CD14-positive monocyte (primary cell): ENCODE measurements at regions not wholly inside any gene's neighbourhood (a gene's known extent, or its start where the extent isn't known, plus 50 kb on each side); places are given as distances from the start of the nearest gene placed in this dataset.

Experiments
- DNase-seq, 3 donors: peaks; one replicate each; pipeline ENCODE4 v3.0.0-alpha.2; 2011 to 2022
- H2AFZ ChIP-seq: 2 replicates; pipeline ENCODE4 v1.6.0; 2012; ENCODE audit warnings: mild to moderate bottlenecking, low read depth, low read length, inconsistent platforms; ENCODE audit not compliant: insufficient read depth, poor library complexity, severe bottlenecking
- H3K27ac ChIP-seq, 2 donors: 1 replicate in 1 of 2; 2 replicates in 1 of 2; pipeline ENCODE4 v1.5.1; 2012 to 2013; ENCODE audit warnings: low read length in 2 of 2, control low read depth in 1 of 2, inconsistent platforms in 1 of 2, low read depth in 1 of 2, mild to moderate bottlenecking in 1 of 2
- H3K27me3 ChIP-seq, 2 donors: one replicate each; pipeline versions ENCODE4 v1.6.0 to v1.6.1; 2011 to 2013; ENCODE audit warnings: low read length in 2 of 2; ENCODE audit not compliant: control insufficient read depth in 2 of 2, insufficient read depth in 2 of 2
- H3K36me3 ChIP-seq, 2 donors: replicated peaks in 1 of 2; 1 replicate in 1 of 2; 2 replicates in 1 of 2; pipeline versions ENCODE4 v1.5.1 to v1.6.1; 2012 to 2013; ENCODE audit warnings: low read length in 2 of 2, control low read depth in 1 of 2, inconsistent platforms in 1 of 2, mild to moderate bottlenecking in 1 of 2; ENCODE audit not compliant: insufficient read depth in 2 of 2, control insufficient read depth in 1 of 2
- H3K4me1 ChIP-seq, 2 donors: 1 replicate in 1 of 2; 2 replicates in 1 of 2; pipeline versions ENCODE4 v1.5.1 to v1.6.1; 2012 to 2013; ENCODE audit warnings: low read length in 2 of 2, control low read depth in 1 of 2, inconsistent platforms in 1 of 2, mild to moderate bottlenecking in 1 of 2, moderate library complexity in 1 of 2; ENCODE audit not compliant: insufficient read depth in 2 of 2, control insufficient read depth in 1 of 2
- H3K4me2 ChIP-seq: replicated peaks from 2 replicates; pipeline ENCODE3; 2012; ENCODE audit warnings: low read length, moderate library complexity, mild to moderate bottlenecking; ENCODE audit not compliant: poor library complexity, severe bottlenecking; ENCODE audit errors: extremely low read depth
- H3K4me3 ChIP-seq, 3 experiments: fragments of 200-600 bp in 1 of 3; sonication (generic) in 1 of 3; replicated peaks in 1 of 3; 1 replicate in 2 of 3; 2 replicates in 1 of 3; pipeline ENCODE4 v1.5.1; 2011 to 2013; ENCODE audit warnings: low read length in 3 of 3, mild to moderate bottlenecking in 3 of 3, control low read depth in 2 of 3, low read depth in 2 of 3, inconsistent platforms in 1 of 3, moderate library complexity in 1 of 3
- H3K79me2 ChIP-seq: 2 replicates; pipeline ENCODE4 v1.6.0; 2012; ENCODE audit warnings: mild to moderate bottlenecking, control low read depth, inconsistent platforms, low read length, moderate library complexity; ENCODE audit not compliant: insufficient read depth
- H3K9ac ChIP-seq: 2 replicates; pipeline ENCODE4 v1.6.0; 2017; ENCODE audit warnings: low read length, mild to moderate bottlenecking; ENCODE audit not compliant: insufficient read depth, poor library complexity, severe bottlenecking
- H3K9me3 ChIP-seq, 2 donors: replicated peaks in 1 of 2; 1 replicate in 1 of 2; 2 replicates in 1 of 2; pipeline versions ENCODE4 v1.5.1 to v1.6.1; 2012 to 2013; ENCODE audit warnings: low read length in 2 of 2, control low read depth in 1 of 2; ENCODE audit not compliant: control insufficient read depth in 1 of 2, insufficient read depth in 1 of 2
- H4K20me1 ChIP-seq: 2 replicates; pipeline ENCODE4 v1.6.0; 2012; ENCODE audit warnings: mild to moderate bottlenecking, low read length, control low read depth, moderate library complexity; ENCODE audit not compliant: insufficient read depth
- H3K27ac Mint-ChIP-seq, 7 donors: one replicate each; pipeline ENCODE4 v1.8.0; 2020; ENCODE audit warnings: mild to moderate bottlenecking in 7 of 7, mixed read lengths in 7 of 7, moderate library complexity in 6 of 7, inconsistent platforms in 2 of 7
- H3K27me3 Mint-ChIP-seq, 3 donors: one replicate each; pipeline ENCODE4 v1.8.0; 2021 to 2022; ENCODE audit warnings: low read depth in 3 of 3, mild to moderate bottlenecking in 3 of 3, mixed read lengths in 3 of 3, moderate library complexity in 3 of 3, inconsistent platforms in 1 of 3
- H3K36me3 Mint-ChIP-seq, 2 donors: one replicate each; pipeline ENCODE4 v1.8.0; 2020; ENCODE audit warnings: mixed read lengths in 2 of 2, inconsistent platforms in 1 of 2, mild to moderate bottlenecking in 1 of 2
- H3K4me1 Mint-ChIP-seq: one replicate; pipeline ENCODE4 v1.8.0; 2020; ENCODE audit warnings: mild to moderate bottlenecking, mixed read lengths
- H3K4me3 Mint-ChIP-seq, 2 donors: one replicate each; pipeline ENCODE4 v1.8.0; 2020; ENCODE audit warnings: mild to moderate bottlenecking in 2 of 2, mixed read lengths in 2 of 2, moderate library complexity in 1 of 2
- H3K9me3 Mint-ChIP-seq, 7 donors: one replicate each; pipeline ENCODE4 v1.8.0; 2020 to 2022; ENCODE audit warnings: mixed read lengths in 7 of 7, mild to moderate bottlenecking in 6 of 7, moderate library complexity in 6 of 7, inconsistent platforms in 2 of 7
- WGBS: methylation state at CpG from one replicate; pipeline ENCODE4 v1.1.5; 2013; ENCODE audit warnings: missing lambda C conversion rate; ENCODE audit not compliant: insufficient coverage; 5-methylcytosine and 5-hydroxymethylcytosine counted together
- intact Hi-C, 2 donors: fragments of 100-400 bp; cut with micrococcal nuclease; formaldehyde crosslinking; loops; one replicate each; pipeline versions ENCODE4 v1.15.0 to v1.15.1; 2023
- TF ChIP-seq, protein P1 (sequence below): fragments of 200-600 bp; IDR thresholded peaks from one replicate; pipeline ENCODE4 v1.8.0; 2022; ENCODE audit warnings: antibody characterized with exemption, mild to moderate bottlenecking

- Mint-ChIP-seq H3K9me3 (peaks cover 0 to 7% (median 2%) of the 10 kb centered on the region in 7 donors), H3K27ac (no peak overlapping the region), H3K4me3 (no peak overlapping the region), H3K4me1 (no peaks in the 10 kb centered on the region), H3K27me3 (no peaks in the 10 kb centered on the region), H3K36me3 (no peaks in the 10 kb centered on the region)
- H3K4me2 ChIP-seq = no peak overlapping the region
- H3K27me3 ChIP-seq = no peaks in the 10 kb centered on the region
- no peaks in the 10 kb centered on the region for H3K9me3 ChIP-seq
- no peaks in the 10 kb centered on the region for H3K4me1 ChIP-seq
- DNase-seq = no peak
- no peak overlapping the region for H3K9ac ChIP-seq
- no peak overlapping the region for H3K27ac ChIP-seq
- intact Hi-C loops = no loop called here
- no peak overlapping the region for H3K4me3 ChIP-seq
- TF ChIP-seq, protein P1, sequence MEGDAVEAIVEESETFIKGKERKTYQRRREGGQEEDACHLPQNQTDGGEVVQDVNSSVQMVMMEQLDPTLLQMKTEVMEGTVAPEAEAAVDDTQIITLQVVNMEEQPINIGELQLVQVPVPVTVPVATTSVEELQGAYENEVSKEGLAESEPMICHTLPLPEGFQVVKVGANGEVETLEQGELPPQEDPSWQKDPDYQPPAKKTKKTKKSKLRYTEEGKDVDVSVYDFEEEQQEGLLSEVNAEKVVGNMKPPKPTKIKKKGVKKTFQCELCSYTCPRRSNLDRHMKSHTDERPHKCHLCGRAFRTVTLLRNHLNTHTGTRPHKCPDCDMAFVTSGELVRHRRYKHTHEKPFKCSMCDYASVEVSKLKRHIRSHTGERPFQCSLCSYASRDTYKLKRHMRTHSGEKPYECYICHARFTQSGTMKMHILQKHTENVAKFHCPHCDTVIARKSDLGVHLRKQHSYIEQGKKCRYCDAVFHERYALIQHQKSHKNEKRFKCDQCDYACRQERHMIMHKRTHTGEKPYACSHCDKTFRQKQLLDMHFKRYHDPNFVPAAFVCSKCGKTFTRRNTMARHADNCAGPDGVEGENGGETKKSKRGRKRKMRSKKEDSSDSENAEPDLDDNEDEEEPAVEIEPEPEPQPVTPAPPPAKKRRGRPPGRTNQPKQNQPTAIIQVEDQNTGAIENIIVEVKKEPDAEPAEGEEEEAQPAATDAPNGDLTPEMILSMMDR = no peak
- no peaks in the 10 kb centered on the region for H3K79me2 ChIP-seq
- H2AFZ ChIP-seq = no peak overlapping the region
- no peaks in the 10 kb centered on the region for H4K20me1 ChIP-seq
- no CpG with 5 or more reads among the region's 2 CpGs for WGBS
- H3K36me3 ChIP-seq = no peaks in the 10 kb centered on the region
Measured at GRCh38 chr10:8967061-8967460, 912.6 kb downstream of the GATA3 start.

- Histone ChIP-seq H3K27ac (no peak overlapping the region), H4K20me1 (no peaks in the 10 kb centered on the region), H3K9ac (no peak overlapping the region), H3K4me1 (no peaks in the 10 kb centered on the region), H3K36me3 (no peaks in the 10 kb centered on the region), H3K9me3 (no peaks in the 10 kb centered on the region), H2AFZ (no peak overlapping the region), H3K27me3 (no peaks in the 10 kb centered on the region), H3K79me2 (no peaks in the 10 kb centered on the region), H3K4me2 (no peak overlapping the region), H3K4me3 (no peak overlapping the region)
- Mint-ChIP-seq H3K4me3 (no peak overlapping the region), H3K27me3 (peaks cover 0 to under 1% (median 0%) of the 10 kb centered on the region in 3 donors), H3K4me1 (no peaks in the 10 kb centered on the region), H3K9me3 (peaks cover 0 to 7% (median 2%) of the 10 kb centered on the region in 7 donors), H3K27ac (no peak overlapping the region), H3K36me3 (no peaks in the 10 kb centered on the region)
- no peak for DNase-seq
- TF ChIP-seq, protein P1 = no peak
- intact Hi-C loops = no loop called here
- whole genome bisulfite sequencing = no CpG with 5 or more reads among the region's 1 CpG
Measured at GRCh38 chr10:8969853-8970252, 915.4 kb downstream of the GATA3 start.
